Muscle layer of duodenum (tissue), 2 donors: ENCODE measurements at regions not wholly inside any gene's neighbourhood (a gene's known extent, or its start where the extent isn't known, plus 50 kb on each side); places are given as distances from the start of the nearest gene placed in this dataset.

Experiments
- H3K27ac ChIP-seq: one replicate; pipeline ENCODE4 v1.7.0; 2013; ENCODE audit warnings: mild to moderate bottlenecking, low read length
- H3K27me3 ChIP-seq: one replicate; pipeline ENCODE4 v1.7.0; 2013; ENCODE audit warnings: low read depth, mild to moderate bottlenecking, control low read depth, low read length
- H3K36me3 ChIP-seq, 2 donors: one replicate each; pipeline ENCODE4 v1.7.0; 2013; ENCODE audit warnings: low read length in 2 of 2, control low read depth in 1 of 2, mild to moderate bottlenecking in 1 of 2; ENCODE audit not compliant: insufficient read depth in 2 of 2, control insufficient read depth in 1 of 2
- H3K4me1 ChIP-seq, 2 donors: one replicate each; pipeline ENCODE4 v1.7.0; 2013; ENCODE audit warnings: low read length in 2 of 2, mild to moderate bottlenecking in 2 of 2, control low read depth in 1 of 2, moderate library complexity in 1 of 2; ENCODE audit not compliant: insufficient read depth in 2 of 2, control insufficient read depth in 1 of 2
- H3K4me3 ChIP-seq, 2 donors: one replicate each; pipeline ENCODE4 v1.7.0; 2013; ENCODE audit warnings: low read length in 2 of 2, low read depth in 1 of 2, mild to moderate bottlenecking in 1 of 2
- H3K9me3 ChIP-seq, 2 donors: one replicate each; pipeline ENCODE4 v1.7.0; 2013; ENCODE audit warnings: low read length in 2 of 2, control low read depth in 1 of 2, mild to moderate bottlenecking in 1 of 2; ENCODE audit not compliant: control insufficient read depth in 1 of 2
- donor health status: healthy.

GRCh38 chr20:6440443-6440799, 317.6 kb upstream of the FERMT1 start:
- no peaks in the 10 kb centered on the region for H3K36me3 ChIP-seq
- no peaks in the 10 kb centered on the region for H3K4me1 ChIP-seq
- no peaks in the 10 kb centered on the region for H3K27me3 ChIP-seq
- peaks cover 0 to 3% of the 10 kb centered on the region in 2 donors for H3K9me3 ChIP-seq
- no peak overlapping the region for H3K4me3 ChIP-seq
- H3K27ac ChIP-seq: no peak overlapping the region

- Histone ChIP-seq H3K9me3 (peaks cover 0 to 3% of the 10 kb centered on the region in 2 donors), H3K27me3 (no peaks in the 10 kb centered on the region), H3K27ac (no peak overlapping the region), H3K4me3 (no peak overlapping the region), H3K4me1 (no peaks in the 10 kb centered on the region), H3K36me3 (no peaks in the 10 kb centered on the region)
Observed at GRCh38 chr20:6439737-6440442, 317.1 kb upstream of the FERMT1 start.

GRCh38 chr20:6434131-6434530, 311.3 kb upstream of the FERMT1 start:
- H3K27ac ChIP-seq: no peak overlapping the region
- no peak overlapping the region for H3K4me3 ChIP-seq
- peaks cover 0 to 3% of the 10 kb centered on the region in 2 donors for H3K9me3 ChIP-seq
- no peaks in the 10 kb centered on the region for H3K4me1 ChIP-seq
- H3K36me3 ChIP-seq: no peaks in the 10 kb centered on the region
- no peaks in the 10 kb centered on the region for H3K27me3 ChIP-seq

GRCh38 chr20:6430381-6430780, 307.6 kb upstream of the FERMT1 start:
- Histone ChIP-seq H3K27me3 (no peaks in the 10 kb centered on the region), H3K4me1 (no peaks in the 10 kb centered on the region), H3K9me3 (no peaks in the 10 kb centered on the region), H3K4me3 (no peak overlapping the region), H3K27ac (no peak overlapping the region), H3K36me3 (no peaks in the 10 kb centered on the region)

- no peak overlapping the region for H3K27ac ChIP-seq
- H3K9me3 ChIP-seq: no peaks in the 10 kb centered on the region
- H3K4me3 ChIP-seq: no peak overlapping the region
- H3K27me3 ChIP-seq: no peaks in the 10 kb centered on the region
- H3K4me1 ChIP-seq: no peaks in the 10 kb centered on the region
- H3K36me3 ChIP-seq: no peaks in the 10 kb centered on the region
Observed at GRCh38 chr20:6426287-6426891, 303.6 kb upstream of the FERMT1 start.

GRCh38 chr20:6421321-6422248, 298.8 kb upstream of the FERMT1 start:
- Histone ChIP-seq H3K36me3 (no peaks in the 10 kb centered on the region), H3K4me1 (no peaks in the 10 kb centered on the region), H3K27me3 (no peaks in the 10 kb centered on the region), H3K27ac (no peak overlapping the region), H3K9me3 (no peaks in the 10 kb centered on the region), H3K4me3 (no peak overlapping the region)

- H3K4me1 ChIP-seq: no peaks in the 10 kb centered on the region
- no peaks in the 10 kb centered on the region for H3K9me3 ChIP-seq
- no peaks in the 10 kb centered on the region for H3K27me3 ChIP-seq
- H3K36me3 ChIP-seq: no peaks in the 10 kb centered on the region
- no peak overlapping the region for H3K4me3 ChIP-seq
- H3K27ac ChIP-seq: no peak overlapping the region
Observed at GRCh38 chr20:6420336-6420735, 297.5 kb upstream of the FERMT1 start.

GRCh38 chr20:6418732-6419131, 295.9 kb upstream of the FERMT1 start:
- H3K27me3 ChIP-seq: no peaks in the 10 kb centered on the region
- H3K36me3 ChIP-seq: no peaks in the 10 kb centered on the region
- no peak overlapping the region for H3K27ac ChIP-seq
- H3K9me3 ChIP-seq: no peaks in the 10 kb centered on the region
- no peak overlapping the region for H3K4me3 ChIP-seq
- H3K4me1 ChIP-seq: no peaks in the 10 kb centered on the region

- H3K9me3 ChIP-seq: no peaks in the 10 kb centered on the region
- H3K27ac ChIP-seq: no peak overlapping the region
- H3K36me3 ChIP-seq: no peaks in the 10 kb centered on the region
- H3K4me3 ChIP-seq: no peak overlapping the region
- H3K27me3 ChIP-seq: no peaks in the 10 kb centered on the region
- no peaks in the 10 kb centered on the region for H3K4me1 ChIP-seq
Observed at GRCh38 chr20:6416371-6416770, 293.5 kb upstream of the FERMT1 start.

GRCh38 chr20:6411651-6412050, 288.8 kb upstream of the FERMT1 start:
- Histone ChIP-seq H3K27ac (no peak overlapping the region), H3K27me3 (no peaks in the 10 kb centered on the region)

GRCh38 chr20:6410721-6411120, 287.9 kb upstream of the FERMT1 start:
- Histone ChIP-seq H3K9me3 (no peaks in the 10 kb centered on the region), H3K27ac (no peak overlapping the region), H3K4me1 (no peaks in the 10 kb centered on the region), H3K4me3 (no peak overlapping the region), H3K36me3 (no peaks in the 10 kb centered on the region), H3K27me3 (no peaks in the 10 kb centered on the region)

More at GRCh38 chr20:6411651-6412050, 288.8 kb upstream of the FERMT1 start:
- Histone ChIP-seq H3K36me3 (no peaks in the 10 kb centered on the region), H3K4me1 (no peaks in the 10 kb centered on the region), H3K9me3 (no peaks in the 10 kb centered on the region), H3K4me3 (no peak overlapping the region)
